IMR-90 (cell line): ENCODE measurements at regions not wholly inside any gene's neighbourhood (a gene's known extent, or its start where the extent isn't known, plus 50 kb on each side); places are given as distances from the start of the nearest gene placed in this dataset.

Experiments used
- ATAC-seq: fragments of 200-7000 bp; cut with Tn5 transposase; 2 replicates; pipeline ENCODE4 v1.9.1; 2020; ENCODE audit warnings: low read depth, mild to moderate bottlenecking, moderate library complexity
- BruUV-seq: library from RNA; stranded (reverse); fragments of 400-500 nt; replicated peaks from 2 replicates; lab custom pipeline; 2021; lab: Mats Ljungman, UMichigan
- CTCF ChIA-PET: fragments of 300-600 bp; formaldehyde crosslinking; extraction: SDS; loops from one replicate; lab custom pipeline; 2021; ENCODE audit warnings: antibody characterized with exemption; lab: Yijun Ruan, JAX
- POLR2A ChIA-PET: fragments of 300-600 bp; sonication (Branson Sonifier 250); formaldehyde crosslinking; loops from one replicate; lab custom pipeline; 2022; ENCODE audit warnings: antibody characterized with exemption; ENCODE audit not compliant: unreplicated experiment; lab: Charles Lee
- DNase-seq: peaks from one replicate; pipeline ENCODE4 v3.0.0; 2013
- H2AFZ ChIP-seq: replicated peaks from 2 replicates; pipeline ENCODE3; 2013; ENCODE audit warnings: low read length, mild to moderate bottlenecking; ENCODE audit not compliant: poor library complexity
- H2AK5ac ChIP-seq: 2 replicates; pipeline ENCODE4 v1.6.1; 2013; ENCODE audit warnings: low read depth, low read length, inconsistent platforms
- H2AK9ac ChIP-seq: replicated peaks from 2 replicates; pipeline ENCODE3; 2013; ENCODE audit warnings: mild to moderate bottlenecking, low read depth, low read length, moderate library complexity; ENCODE audit not compliant: poor library complexity
- H2BK120ac ChIP-seq: 2 replicates; pipeline ENCODE4 v1.6.1; 2013; ENCODE audit warnings: low read depth, low read length, inconsistent platforms
- H2BK15ac ChIP-seq: 3 replicates; pipeline ENCODE4 v1.6.1; 2013; ENCODE audit warnings: low read depth, low read length, inconsistent platforms
- H2BK20ac ChIP-seq: 2 replicates; pipeline ENCODE4 v1.6.1; 2013; ENCODE audit warnings: low read depth, mild to moderate bottlenecking, inconsistent platforms, low read length, moderate library complexity
- H2BK5ac ChIP-seq: 2 replicates; pipeline ENCODE4 v1.6.1; 2013; ENCODE audit warnings: mild to moderate bottlenecking, low read depth, low read length, inconsistent platforms; ENCODE audit not compliant: poor library complexity, severe bottlenecking
- H3K14ac ChIP-seq: replicated peaks from 2 replicates; pipeline ENCODE4 v1.6.1; 2013; ENCODE audit warnings: low read depth, low read length, inconsistent platforms
- H3K18ac ChIP-seq: 2 replicates; pipeline ENCODE4 v1.6.1; 2013; ENCODE audit warnings: low read depth, low read length, control low read depth
- H3K23ac ChIP-seq: 2 replicates; pipeline ENCODE4 v1.6.1; 2013; ENCODE audit warnings: low read depth, low read length, inconsistent platforms
- H3K27ac ChIP-seq: 2 replicates; pipeline ENCODE4 v1.5.1; 2013; ENCODE audit warnings: mild to moderate bottlenecking, control low read depth, low read length; ENCODE audit not compliant: insufficient read depth
- H3K27me3 ChIP-seq: 2 replicates; pipeline ENCODE4 v1.6.1; 2013; ENCODE audit warnings: low read length; ENCODE audit not compliant: control insufficient read depth, insufficient read depth
- H3K36me3 ChIP-seq: 2 replicates; pipeline ENCODE4 v1.6.1; 2013; ENCODE audit warnings: low read length, mixed read lengths; ENCODE audit not compliant: control insufficient read depth, insufficient read depth
- H3K4ac ChIP-seq: 2 replicates; pipeline ENCODE4 v1.6.1; 2013; ENCODE audit warnings: low read depth, low read length, inconsistent platforms
- H3K4me1 ChIP-seq: 2 replicates; pipeline ENCODE4 v1.6.1; 2013; ENCODE audit warnings: low read length, mixed read lengths; ENCODE audit not compliant: control insufficient read depth, insufficient read depth
- H3K4me2 ChIP-seq: 2 replicates; pipeline ENCODE4 v1.6.1; 2013; ENCODE audit warnings: low read depth, mild to moderate bottlenecking, control low read depth, low read length, moderate library complexity
- H3K4me3 ChIP-seq: 2 replicates; pipeline ENCODE4 v1.5.1; 2013; ENCODE audit warnings: low read depth, mild to moderate bottlenecking, control low read depth, low read length, moderate library complexity; ENCODE audit not compliant: insufficient read depth
- H3K56ac ChIP-seq: 2 replicates; pipeline ENCODE4 v1.6.1; 2013; ENCODE audit warnings: low read length, inconsistent platforms; ENCODE audit not compliant: insufficient read depth; ENCODE audit errors: extremely low read depth
- H3K79me1 ChIP-seq, 2 experiments: 2 replicates each; pipeline ENCODE4 v1.6.1; 2013; ENCODE audit warnings: low read length in 2 of 2, inconsistent platforms in 1 of 2, low read depth in 1 of 2
- H3K9ac ChIP-seq: 2 replicates; pipeline ENCODE4 v1.6.1; 2013; ENCODE audit warnings: low read depth, low read length, control low read depth
- H3K9me1 ChIP-seq: 2 replicates; pipeline ENCODE4 v1.6.1; 2013; ENCODE audit warnings: low read length, inconsistent platforms; ENCODE audit not compliant: insufficient read depth
- H3K9me3 ChIP-seq: 2 replicates; pipeline ENCODE4 v1.6.1; 2013; ENCODE audit warnings: low read length; ENCODE audit not compliant: control insufficient read depth, insufficient read depth
- H4K20me1 ChIP-seq: 2 replicates; pipeline ENCODE4 v1.6.1; 2013; ENCODE audit warnings: low read length, inconsistent platforms; ENCODE audit not compliant: insufficient read depth
- H4K5ac ChIP-seq: 2 replicates; pipeline ENCODE4 v1.6.1; 2013; ENCODE audit warnings: mild to moderate bottlenecking, low read depth, low read length, control low read depth
- H4K8ac ChIP-seq, 2 experiments: 2 replicates each; pipeline ENCODE4 v1.6.1; 2013; ENCODE audit warnings: low read depth in 2 of 2, low read length in 2 of 2, control low read depth in 1 of 2, inconsistent platforms in 1 of 2
- H4K91ac ChIP-seq: 2 replicates; pipeline ENCODE4 v1.6.1; 2013; ENCODE audit warnings: low read depth, low read length, inconsistent platforms; ENCODE audit not compliant: insufficient read depth
- CEBPB ChIP-seq: IDR thresholded peaks from 2 replicates; pipeline ENCODE4 v1.6.1; 2012; ENCODE audit warnings: low read depth, low read length, improper control_type of control experiment
- POLR2A ChIP-seq: IDR thresholded peaks from 2 replicates; pipeline ENCODE4 v1.6.1; 2012; ENCODE audit warnings: mild to moderate bottlenecking, low read depth, low read length
- WGBS, 2 experiments: methylation state at CpG; one replicate each; pipeline versions ENCODE4 v1.1.5 to v1.1.7; 2013; ENCODE audit warnings: missing lambda C conversion rate in 2 of 2; ENCODE audit not compliant: insufficient read length in 1 of 2; ENCODE audit errors: extremely low coverage in 2 of 2; 5-methylcytosine and 5-hydroxymethylcytosine counted together
- dilution Hi-C: fragments of 300-500 bp; cut with HindIII; formaldehyde crosslinking; loops from one replicate; pipeline ENCODE4 v1.14.3; 2018; ENCODE audit warnings: low sequenced_read_pairs; ENCODE audit not compliant: unreplicated experiment
- in situ Hi-C: fragments of 300-500 bp; cut with MboI; formaldehyde crosslinking; loops from 3 replicates; pipeline ENCODE4 v1.14.3; 2019; ENCODE audit warnings: low sequenced_read_pairs, inconsistent platforms, mixed read lengths
- intact Hi-C: fragments of 100-400 bp; cut with micrococcal nuclease; formaldehyde crosslinking; loops from 2 replicates; pipeline ENCODE4 v1.10.0; 2022

DNA sequence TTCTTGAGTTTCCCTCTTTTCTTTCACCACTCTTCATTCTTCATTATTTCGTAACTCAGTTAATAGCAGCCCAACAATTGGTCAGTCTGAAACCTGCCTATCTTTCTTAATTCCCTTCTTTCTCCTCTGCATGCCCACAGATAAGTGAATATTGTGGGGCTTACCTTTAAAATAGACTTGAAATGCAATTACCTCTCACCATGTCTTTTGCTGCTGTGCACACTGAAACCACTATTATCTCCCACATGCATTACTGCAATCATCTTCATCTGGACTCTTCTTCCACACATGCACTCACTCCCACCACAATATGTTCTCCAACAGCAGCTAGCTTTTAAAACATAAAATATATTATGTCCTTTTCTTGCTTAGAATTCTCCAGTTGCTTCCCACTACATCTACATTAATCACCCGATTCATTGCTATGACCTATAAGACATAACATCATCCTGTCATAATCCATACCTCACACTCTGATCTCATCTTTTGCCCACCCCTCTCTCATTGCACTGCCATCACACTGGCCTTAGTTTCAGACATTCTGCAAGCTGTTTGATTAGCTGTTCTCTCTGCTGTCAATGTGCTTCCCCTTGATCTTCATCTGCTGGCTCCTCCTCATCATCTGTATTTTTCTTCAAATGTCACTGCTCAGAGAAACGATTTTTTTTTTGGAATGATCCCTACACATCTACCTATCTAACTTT lies 304.8 kb downstream of the PTPRC start:
- H4K8ac ChIP-seq: no peak overlapping the region
- H4K20me1 ChIP-seq: no peaks in the 10 kb centered on the region
- in situ Hi-C loops (no loop called here), intact Hi-C loops (loop anchor here (5.0 kb wide), 1 partner anchor 34 kb away; no protein-coding TSS in a partner anchor), dilution Hi-C loops (no loop called here)
- no peak overlapping the region for H3K23ac ChIP-seq
- no peak overlapping the region for H2AFZ ChIP-seq
- ChIA-PET CTCF (no interaction called here), POLR2A (no interaction called here)
- TF ChIP-seq POLR2A: no peak
- peak; percentile 21; the same call in 1 of the 2 replicates for TF ChIP-seq CEBPB
- H3K4ac ChIP-seq: no peak overlapping the region
- H3K79me1 ChIP-seq: no peaks in the 10 kb centered on the region
- no peak overlapping the region for H3K4me2 ChIP-seq
- H3K14ac ChIP-seq: no peak overlapping the region
- no peak overlapping the region for H4K5ac ChIP-seq
- no peaks in the 10 kb centered on the region for H3K36me3 ChIP-seq
- no peaks in the 10 kb centered on the region for H3K9me3 ChIP-seq
- no peaks in the 10 kb centered on the region for H3K9me1 ChIP-seq
- H3K4me1 ChIP-seq: no peaks in the 10 kb centered on the region
- ATAC-seq (no peak), DNase-seq (no peak)
- H3K9ac ChIP-seq: no peak overlapping the region
- no peak overlapping the region for H3K4me3 ChIP-seq
- no peak overlapping the region for H2AK5ac ChIP-seq
- no peak overlapping the region for H3K56ac ChIP-seq
- H2BK15ac ChIP-seq: no peak overlapping the region
- H4K91ac ChIP-seq: no peak overlapping the region
- H3K27me3 ChIP-seq: no peaks in the 10 kb centered on the region
- WGBS, 2 experiments: no CpG with 5 or more reads among the region's 3 CpGs
- no peak overlapping the region for H3K27ac ChIP-seq
- no peak overlapping the region for H3K18ac ChIP-seq
- H2BK5ac ChIP-seq: no peak overlapping the region
- H2BK20ac ChIP-seq: no peak overlapping the region
- no TSS peak for BruUV-seq
- no peak overlapping the region for H2BK120ac ChIP-seq
- H2AK9ac ChIP-seq: no peak overlapping the region
